K562 (cell line): ENCODE measurements at regions not wholly inside any gene's neighbourhood (a gene's known extent, or its start where the extent isn't known, plus 50 kb on each side); places are given as distances from the start of the nearest gene placed in this dataset.

ENCODE experiments used
- ATAC-seq: fragments of 200-7000 bp; cut with Tn5 transposase; 3 replicates; pipeline ENCODE4 v1.9.1; 2020; ENCODE audit warnings: moderate library complexity
- BruUV-seq: library from RNA; stranded (reverse); fragments of 400-500 nt; replicated peaks from 2 replicates; lab custom pipeline; 2021; lab: Mats Ljungman, UMichigan
- CTCF ChIA-PET: fragments of 300-600 bp; formaldehyde crosslinking; extraction: SDS; loops from one replicate; lab custom pipeline; 2021; ENCODE audit warnings: low intra/inter-chr PET ratio; lab: Yijun Ruan, JAX
- POLR2A ChIA-PET: fragments of 300-600, 350-650 bp; sonication (Branson Sonifier 250); formaldehyde crosslinking; extraction: SDS; loops from one replicate; lab custom pipeline; 2021; ENCODE audit warnings: antibody characterized with exemption, inconsistent platforms; lab: Yijun Ruan, JAX
- DNase-seq, 4 experiments: peaks; one replicate each; pipeline versions ENCODE4 v3.0.0 to v3.0.0-alpha.2; 2011 to 2018; ENCODE audit warnings: low spot score in 3 of 4, mixed read lengths in 3 of 4; ENCODE audit errors: extremely low read depth in 1 of 4
- FAIRE-seq: peaks from 2 replicates; lab custom pipeline; 2011; peaks lifted over from hg19 to GRCh38; lab: Jason Lieb, UNC
- H2AFZ ChIP-seq: 2 replicates; pipeline ENCODE4 v1.6.0; 2011; ENCODE audit warnings: low read depth, low read length, control low read depth, inconsistent platforms
- H3K27ac ChIP-seq: fragments of 200-600 bp; 3 replicates; pipeline ENCODE4 v1.8.0; 2011; ENCODE audit warnings: low read depth, mild to moderate bottlenecking, control low read depth, inconsistent platforms, low read length, moderate library complexity, mixed read lengths; ENCODE audit errors: extremely low read depth
- H3K27me3 ChIP-seq, 2 experiments: fragments of 300-600 bp in 1 of 2; 2 replicates in 1 of 2; 3 replicates in 1 of 2; pipeline versions ENCODE4 v1.6.0 to v1.8.0; 2011; ENCODE audit warnings: inconsistent platforms in 2 of 2, low read length in 2 of 2, mild to moderate bottlenecking in 1 of 2, mixed read lengths in 1 of 2, moderate library complexity in 1 of 2; ENCODE audit not compliant: control insufficient read depth in 2 of 2, insufficient read depth in 2 of 2
- H3K36me3 ChIP-seq: fragments of 300-600 bp; 3 replicates; pipeline ENCODE4 v1.8.0; 2011; ENCODE audit warnings: mild to moderate bottlenecking, low read length, inconsistent platforms; ENCODE audit not compliant: control insufficient read depth, insufficient read depth
- H3K4me1 ChIP-seq, 2 experiments: fragments of 200-600 bp in 1 of 2; replicated peaks in 1 of 2; 2 replicates in 1 of 2; 3 replicates in 1 of 2; pipeline versions ENCODE4 v1.5.1 to v1.8.0; 2011; ENCODE audit warnings: inconsistent platforms in 2 of 2, low read length in 2 of 2, mild to moderate bottlenecking in 1 of 2, mixed read lengths in 1 of 2, moderate library complexity in 1 of 2; ENCODE audit not compliant: control insufficient read depth in 2 of 2, insufficient read depth in 2 of 2
- H3K4me2 ChIP-seq: 2 replicates; pipeline ENCODE4 v1.6.1; 2011; ENCODE audit warnings: low read length, control low read depth, inconsistent platforms, mixed read lengths; ENCODE audit not compliant: insufficient read depth
- H3K4me3 ChIP-seq: fragments of 200-600 bp; sonication (generic), shearing (Covaris generic); 2 replicates; pipeline ENCODE4 v1.5.1; 2016; ENCODE audit warnings: control low read depth, inconsistent platforms
- H3K79me2 ChIP-seq: fragments of 200-600 bp; 3 replicates; pipeline ENCODE4 v1.8.0; 2011; ENCODE audit warnings: low read length, inconsistent platforms; ENCODE audit not compliant: control insufficient read depth, insufficient read depth
- H3K9ac ChIP-seq, 2 experiments: 2 replicates each; pipeline versions ENCODE4 v1.6.0 to v1.6.1; 2011; ENCODE audit warnings: low read depth in 2 of 2, low read length in 2 of 2, control low read depth in 1 of 2, inconsistent platforms in 1 of 2, mild to moderate bottlenecking in 1 of 2, mixed read lengths in 1 of 2; ENCODE audit not compliant: insufficient read depth in 1 of 2
- H3K9me1 ChIP-seq: one replicate; pipeline ENCODE4 v1.6.0; 2011; ENCODE audit warnings: inconsistent platforms, mild to moderate bottlenecking, low read length, moderate library complexity; ENCODE audit not compliant: control insufficient read depth, insufficient read depth
- H3K9me3 ChIP-seq: replicated peaks from 2 replicates; pipeline ENCODE4 v1.5.1; 2011; ENCODE audit warnings: low read depth, low read length, inconsistent platforms; ENCODE audit not compliant: control insufficient read depth, insufficient read depth
- H4K20me1 ChIP-seq: replicated peaks from 2 replicates; pipeline ENCODE4 v1.6.1; 2011; ENCODE audit warnings: low read length, inconsistent platforms, mixed read lengths; ENCODE audit not compliant: control insufficient read depth, insufficient read depth
- CBX8 ChIP-seq: fragments of 200-600 bp; sonication (generic); IDR thresholded peaks from 2 replicates; pipeline ENCODE4 v1.6.1; 2012; ENCODE audit warnings: borderline replicate concordance, mixed run types, low read depth, mild to moderate bottlenecking, moderate library complexity, mixed read lengths, low read length, control low read depth, inconsistent platforms; ENCODE audit not compliant: poor library complexity, severe bottlenecking; ENCODE audit errors: extremely low read depth
- CGGBP1 ChIP-seq: fragments of 250-450 bp; sonication (Bioruptor Pico); IDR thresholded peaks from 2 replicates; pipeline ENCODE4 v1.9.0; 2021; ENCODE audit warnings: mild to moderate bottlenecking
- EHMT2 ChIP-seq: fragments of 450-650 bp; IDR thresholded peaks from 2 replicates; pipeline ENCODE4 v1.6.1; 2018; ENCODE audit warnings: antibody characterized with exemption
- FOXK1 ChIP-seq: sonication (generic); formaldehyde crosslinking; IDR thresholded peaks from 2 replicates; pipeline ENCODE4 v1.8.0; 2022; ENCODE audit warnings: missing genetic modification reagents, mild to moderate bottlenecking, borderline replicate concordance
- JUN ChIP-seq, 2 experiments: sonication (generic) in 1 of 2; formaldehyde crosslinking in 1 of 2; IDR thresholded peaks; 2 replicates each; pipeline versions ENCODE4 v1.6.1 to v1.8.0; 2012 to 2022; ENCODE audit warnings: borderline replicate concordance in 2 of 2, mild to moderate bottlenecking in 2 of 2, improper control_type of control experiment in 1 of 2, low read depth in 1 of 2, low read length in 1 of 2, missing genetic modification reagents in 1 of 2
- KDM5B ChIP-seq: fragments of 200-600 bp; sonication (generic); IDR thresholded peaks from 2 replicates; pipeline ENCODE4 v1.6.1; 2012; ENCODE audit warnings: low read depth, mild to moderate bottlenecking, moderate library complexity, low read length, control low read depth, inconsistent platforms; ENCODE audit not compliant: insufficient replicate concordance
- RBM14 ChIP-seq: fragments of 200-400 bp; formaldehyde crosslinking; IDR thresholded peaks from 2 replicates; pipeline ENCODE4 v1.6.1; 2018; ENCODE audit warnings: low read depth, mild to moderate bottlenecking, low read length, moderate library complexity, borderline replicate concordance; ENCODE audit not compliant: insufficient read depth
- TCF15 ChIP-seq: fragments of 250-450 bp; sonication (Bioruptor Pico); IDR thresholded peaks from 2 replicates; pipeline ENCODE4 v1.8.0; 2022; ENCODE audit warnings: moderate library complexity, mild to moderate bottlenecking, inconsistent platforms
- TCF7L2 ChIP-seq: fragments of 150-350 bp; IDR thresholded peaks from 2 replicates; pipeline ENCODE4 v1.6.1; 2016; ENCODE audit warnings: low read depth, mild to moderate bottlenecking, low read length, moderate library complexity
- ZKSCAN3 ChIP-seq: fragments of 250-450 bp; sonication (Bioruptor Pico); IDR thresholded peaks from 2 replicates; pipeline ENCODE4 v1.4.0; 2020
- ZNF124 ChIP-seq: sonication (generic); formaldehyde crosslinking; IDR thresholded peaks from 2 replicates; pipeline ENCODE4 v1.8.1; 2022; ENCODE audit warnings: missing genetic modification reagents
- ZNF232 ChIP-seq: sonication (generic); formaldehyde crosslinking; IDR thresholded peaks from 2 replicates; pipeline ENCODE4 v1.8.0; 2022; ENCODE audit warnings: mild to moderate bottlenecking, missing genetic modification reagents
- ZNF354B ChIP-seq: fragments of 250-450 bp; sonication (Bioruptor Pico); IDR thresholded peaks from 2 replicates; pipeline ENCODE4 v1.4.0; 2020
- ZNF395 ChIP-seq: fragments of 200-800 bp; sonication (Bioruptor generic); IDR thresholded peaks from 2 replicates; pipeline ENCODE4 v1.6.1; 2017; ENCODE audit warnings: missing genetic modification characterization, missing compliant biosample characterization
- WGBS: fragments of 100-300 bp; shearing (Covaris generic); methylation state at CpG from one replicate; pipeline ENCODE4 v1.1.6; 2016; ENCODE audit warnings: low coverage, mixed read lengths; ENCODE audit not compliant: insufficient coverage; ENCODE audit errors: missing lambda C conversion rate; 5-methylcytosine and 5-hydroxymethylcytosine counted together
- in situ Hi-C: fragments of 300-500 bp; cut with MboI; formaldehyde crosslinking; loops from 4 replicates; pipeline ENCODE4 v1.15.0; 2018; ENCODE audit warnings: inconsistent platforms, mixed read lengths
- intact Hi-C: fragments of 100-400 bp; cut with micrococcal nuclease; formaldehyde crosslinking; loops from 2 replicates; pipeline ENCODE4 v1.14.2; 2022

GRCh38 chr9:1954238-1954637, 60.9 kb upstream of the SMARCA2 start:
- Histone ChIP-seq H3K27ac (no peak overlapping the region), H2AFZ (no peak overlapping the region), H3K4me3 (no peak overlapping the region), H3K9me1 (no peaks in the 10 kb centered on the region), H3K4me1 (no peaks in the 10 kb centered on the region), H3K79me2 (no peaks in the 10 kb centered on the region), H3K4me2 (no peak overlapping the region), H3K9me3 (no peaks in the 10 kb centered on the region), H3K27me3 (no peaks in the 10 kb centered on the region), H3K9ac (no peak overlapping the region), H3K36me3 (no peaks in the 10 kb centered on the region), H4K20me1 (no peaks in the 10 kb centered on the region)
- no peak for TF ChIP-seq KDM5B
- no peak for TF ChIP-seq ZNF354B (CRISPR knock-in tag)
- no peak for TF ChIP-seq FOXK1 (CRISPR knock-in tag)
- no peak for TF ChIP-seq EHMT2
- no peak for TF ChIP-seq TCF7L2
- TF ChIP-seq CGGBP1 (CRISPR knock-in tag): no peak
- TF ChIP-seq RBM14: no peak
- no peak for DNase-seq
- no peak for FAIRE-seq
- intact Hi-C loops (no loop called here), in situ Hi-C loops (no loop called here)
- no peak for ATAC-seq
- ChIA-PET CTCF (no interaction called here), POLR2A (no interaction called here)
- BruUV-seq: no TSS peak
- whole genome bisulfite sequencing: 0% methylated on average over 2 of the region's 2 CpGs

GRCh38 chr9:1956958-1957357, 58.2 kb upstream of the SMARCA2 start:
- in situ Hi-C loops: no loop called here
- no TSS peak for BruUV-seq
- Histone ChIP-seq H4K20me1 (no peaks in the 10 kb centered on the region), H3K79me2 (no peaks in the 10 kb centered on the region), H3K4me3 (no peak overlapping the region), H3K27me3 (no peaks in the 10 kb centered on the region), H3K4me2 (no peak overlapping the region), H2AFZ (no peak overlapping the region), H3K27ac (no peak overlapping the region), H3K9ac (no peak overlapping the region), H3K36me3 (no peaks in the 10 kb centered on the region), H3K9me1 (no peaks in the 10 kb centered on the region), H3K4me1 (no peaks in the 10 kb centered on the region), H3K9me3 (no peaks in the 10 kb centered on the region)
- FAIRE-seq (no peak), DNase-seq (no peak), ATAC-seq (no peak)
- intact Hi-C loops: no loop called here
- WGBS: 0% methylated on average over 1 of the region's 1 CpG
- POLR2A ChIA-PET: no interaction called here
- CTCF ChIA-PET: no interaction called here
- TF ChIP-seq JUN (IDR thresholded peaks at IDR 0.05; ENCODE audit: borderline replicate concordance, low read depth, low read length) (no peak), JUN (CRISPR knock-in tag; IDR thresholded peaks at IDR 0.05; ENCODE audit: borderline replicate concordance) (no peak), ZKSCAN3 (CRISPR knock-in tag) (no peak), TCF15 (no peak), ZNF124 (CRISPR knock-in tag) (no peak), ZNF232 (no peak), CBX8 (no peak), ZNF395 (CRISPR knock-in tag) (no peak)
